Keratinocyte (primary cell): ENCODE measurements at regions not wholly inside any gene's neighbourhood (a gene's known extent, or its start where the extent isn't known, plus 50 kb on each side); places are given as distances from the start of the nearest gene placed in this dataset.

Experiments used
- DNase-seq: peaks from one replicate; pipeline ENCODE4 v3.0.0-alpha.2; 2011; ENCODE audit warnings: low read depth, missing footprints, low spot score
- FAIRE-seq: peaks from 2 replicates; lab custom pipeline; 2011; peaks lifted over from hg19 to GRCh38; lab: Jason Lieb, UNC
- H2AFZ ChIP-seq: 2 replicates; pipeline ENCODE4 v1.6.0; 2012; ENCODE audit warnings: low read length, control low read depth, inconsistent platforms; ENCODE audit not compliant: control insufficient read depth
- H3K27ac ChIP-seq: 2 replicates; pipeline ENCODE4 v1.5.1; 2011; ENCODE audit warnings: low read length; ENCODE audit not compliant: control insufficient read depth, insufficient read depth
- H3K27me3 ChIP-seq: 3 replicates; pipeline ENCODE4 v1.6.0; 2011; ENCODE audit warnings: low read length; ENCODE audit not compliant: control insufficient read depth, insufficient read depth; ENCODE audit errors: extremely low read depth
- H3K36me3 ChIP-seq, 2 experiments: 2 replicates in 1 of 2; 3 replicates in 1 of 2; pipeline ENCODE4 v1.5.1; 2011; ENCODE audit warnings: low read length in 2 of 2, mild to moderate bottlenecking in 1 of 2; ENCODE audit not compliant: control insufficient read depth in 2 of 2, insufficient read depth in 2 of 2; ENCODE audit errors: extremely low read depth in 1 of 2
- H3K4me1 ChIP-seq: 3 replicates; pipeline ENCODE4 v1.5.1; 2011; ENCODE audit warnings: low read length; ENCODE audit not compliant: control insufficient read depth, insufficient read depth; ENCODE audit errors: extremely low read depth
- H3K4me2 ChIP-seq: 3 replicates; pipeline ENCODE4 v1.6.0; 2011; ENCODE audit warnings: low read depth, low read length; ENCODE audit not compliant: control insufficient read depth, insufficient read depth; ENCODE audit errors: extremely low read depth
- H3K4me3 ChIP-seq, 3 experiments: fragments of 200-600 bp in 1 of 3; sonication (generic) in 1 of 3; 2 replicates in 2 of 3; 3 replicates in 1 of 3; pipeline ENCODE4 v1.5.1; 2011 to 2016; ENCODE audit warnings: low read length in 3 of 3, mild to moderate bottlenecking in 3 of 3, control low read depth in 2 of 3, inconsistent platforms in 1 of 3, low read depth in 1 of 3, mixed read lengths in 1 of 3, mixed run types in 1 of 3, moderate library complexity in 1 of 3; ENCODE audit not compliant: control insufficient read depth in 2 of 3, insufficient read depth in 2 of 3; ENCODE audit errors: extremely low read depth in 1 of 3
- H3K79me2 ChIP-seq: 2 replicates; pipeline ENCODE4 v1.6.0; 2012; ENCODE audit warnings: low read length; ENCODE audit not compliant: control insufficient read depth, insufficient read depth
- H3K9ac ChIP-seq: 3 replicates; pipeline ENCODE4 v1.6.0; 2011; ENCODE audit warnings: low read length; ENCODE audit not compliant: control insufficient read depth, insufficient read depth; ENCODE audit errors: extremely low read depth
- H3K9me1 ChIP-seq: 3 replicates; pipeline ENCODE4 v1.6.0; 2011; ENCODE audit warnings: low read length; ENCODE audit not compliant: control insufficient read depth, insufficient read depth; ENCODE audit errors: extremely low read depth
- H3K9me3 ChIP-seq: 2 replicates; pipeline ENCODE4 v1.5.1; 2012; ENCODE audit warnings: low read depth, low read length; ENCODE audit not compliant: control insufficient read depth
- H4K20me1 ChIP-seq: 3 replicates; pipeline ENCODE4 v1.6.0; 2011; ENCODE audit warnings: low read length; ENCODE audit not compliant: control insufficient read depth, insufficient read depth; ENCODE audit errors: extremely low read depth
- CTCF ChIP-seq, 3 experiments: IDR thresholded peaks in 1 of 3; conservative IDR thresholded peaks in 1 of 3; optimal IDR thresholded peaks in 1 of 3; 2 replicates in 2 of 3; 3 replicates in 1 of 3; pipeline versions ENCODE3 to v1.5.1; 2011; ENCODE audit warnings: low read length in 3 of 3, mild to moderate bottlenecking in 3 of 3, moderate library complexity in 2 of 3, control low read depth in 1 of 3, inconsistent platforms in 1 of 3; ENCODE audit not compliant: insufficient read depth in 2 of 3; ENCODE audit errors: extremely low read depth in 1 of 3
- EZH2 ChIP-seq: IDR thresholded peaks from one replicate; pipeline ENCODE4 v1.6.1; 2012; ENCODE audit warnings: inconsistent platforms, mild to moderate bottlenecking, low read length, moderate library complexity
- dilution Hi-C: fragments of 300-500 bp; cut with MboI; formaldehyde crosslinking; loops from one replicate; pipeline ENCODE4 v1.7.0; 2020; ENCODE audit warnings: low sequenced_read_pairs; ENCODE audit not compliant: extremely low pct_ligation_motif_present

GRCh38 chr21:38688068-38688467 is 117.7 kb upstream of the ETS2 start:
- no peaks in the 10 kb centered on the region for H3K9me3 ChIP-seq
- no peak overlapping the region for H2AFZ ChIP-seq
- H3K9me1 ChIP-seq, result no peaks in the 10 kb centered on the region
- H3K4me2 ChIP-seq, result no peak overlapping the region
- H3K9ac ChIP-seq, result no peak overlapping the region
- no peak overlapping the region for H3K4me3 ChIP-seq
- no peak overlapping the region for H3K27ac ChIP-seq
- no peaks in the 10 kb centered on the region for H3K4me1 ChIP-seq
- H3K27me3 ChIP-seq, result peaks cover 6% of the 10 kb centered on the region
- DNase-seq, result no peak
- TF ChIP-seq CTCF (optimal IDR thresholded peaks at IDR 0.05 in 1 of 3, IDR thresholded peaks at IDR 0.05 in 1 of 3, conservative IDR thresholded peaks at IDR 0.05 in 1 of 3; ENCODE audit: extremely low read depth in 1 of 3, insufficient read depth in 2 of 3, low read length in 3 of 3) (no peak), EZH2 (no peak)
- no peaks in the 10 kb centered on the region for H3K79me2 ChIP-seq
- no peaks in the 10 kb centered on the region for H4K20me1 ChIP-seq
- no peak for FAIRE-seq
- dilution Hi-C loops, result no loop called here
- H3K36me3 ChIP-seq, result no peaks in the 10 kb centered on the region

- Histone ChIP-seq H3K9me3 (no peaks in the 10 kb centered on the region), H3K27me3 (no peaks in the 10 kb centered on the region), H3K36me3 (no peaks in the 10 kb centered on the region), H3K4me2 (no peak overlapping the region), H3K4me3 (no peak overlapping the region), H2AFZ (no peak overlapping the region), H3K9ac (no peak overlapping the region), H4K20me1 (no peaks in the 10 kb centered on the region), H3K4me1 (no peaks in the 10 kb centered on the region), H3K79me2 (no peaks in the 10 kb centered on the region), H3K27ac (no peak overlapping the region), H3K9me1 (no peaks in the 10 kb centered on the region)
- DNase-seq (no peak), FAIRE-seq (no peak)
- dilution Hi-C loops, result no loop called here
- no peak for TF ChIP-seq EZH2
Measured at GRCh38 chr21:38691631-38692030, 114.1 kb upstream of the ETS2 start.

- Histone ChIP-seq H3K36me3 (no peaks in the 10 kb centered on the region), H3K4me1 (no peaks in the 10 kb centered on the region), H3K4me2 (no peak overlapping the region), H3K4me3 (no peak overlapping the region), H3K9me1 (no peaks in the 10 kb centered on the region), H3K27me3 (no peaks in the 10 kb centered on the region), H3K9me3 (no peaks in the 10 kb centered on the region), H2AFZ (no peak overlapping the region), H3K9ac (no peak overlapping the region), H3K79me2 (no peaks in the 10 kb centered on the region), H4K20me1 (no peaks in the 10 kb centered on the region), H3K27ac (no peak overlapping the region)
- DNase-seq (no peak), FAIRE-seq (no peak)
- dilution Hi-C loops, result no loop called here
- no peak for TF ChIP-seq CTCF (optimal IDR thresholded peaks at IDR 0.05 in 1 of 3, IDR thresholded peaks at IDR 0.05 in 1 of 3, conservative IDR thresholded peaks at IDR 0.05 in 1 of 3; ENCODE audit: extremely low read depth in 1 of 3, insufficient read depth in 2 of 3, low read length in 3 of 3)
- no peak for TF ChIP-seq EZH2
Measured at GRCh38 chr21:38696579-38696978, 109.2 kb upstream of the ETS2 start.
